ENCODE measurements at regions not wholly inside any gene's neighbourhood (a gene's known extent, or its start where the extent isn't known, plus 50 kb on each side); places are given as distances from the start of the nearest gene placed in this dataset.

- TF ChIP-seq CTCF (IDR thresholded peaks at IDR 0.05) (no peak), POLR2A (IDR thresholded peaks at IDR 0.05) (no peak)
Observed at GRCh38 chr5:53199882-53200281, 90.3 kb upstream of the MOCS2 start.

Data from breast epithelium (tissue), 3 donors.